OCI-LY3 (cell line): ENCODE measurements at regions not wholly inside any gene's neighbourhood (a gene's known extent, or its start where the extent isn't known, plus 50 kb on each side); places are given as distances from the start of the nearest gene placed in this dataset.

Source experiments
- EZH2phosphoT487 ChIP-seq: fragments of 200-600 bp; shearing (Covaris generic); IDR thresholded peaks from 2 replicates; pipeline ENCODE4 v1.6.1; 2018; ENCODE audit warnings: antibody characterized with exemption, mixed run types, low read depth
- TF ChIP-seq, protein P1 (sequence below): fragments of 200-600, 300-600 bp; sonication (generic); IDR thresholded peaks from 2 replicates; pipeline ENCODE4 v1.5.1; 2014; ENCODE audit warnings: antibody characterized with exemption, low read length, low read depth

- TF ChIP-seq, protein P1, sequence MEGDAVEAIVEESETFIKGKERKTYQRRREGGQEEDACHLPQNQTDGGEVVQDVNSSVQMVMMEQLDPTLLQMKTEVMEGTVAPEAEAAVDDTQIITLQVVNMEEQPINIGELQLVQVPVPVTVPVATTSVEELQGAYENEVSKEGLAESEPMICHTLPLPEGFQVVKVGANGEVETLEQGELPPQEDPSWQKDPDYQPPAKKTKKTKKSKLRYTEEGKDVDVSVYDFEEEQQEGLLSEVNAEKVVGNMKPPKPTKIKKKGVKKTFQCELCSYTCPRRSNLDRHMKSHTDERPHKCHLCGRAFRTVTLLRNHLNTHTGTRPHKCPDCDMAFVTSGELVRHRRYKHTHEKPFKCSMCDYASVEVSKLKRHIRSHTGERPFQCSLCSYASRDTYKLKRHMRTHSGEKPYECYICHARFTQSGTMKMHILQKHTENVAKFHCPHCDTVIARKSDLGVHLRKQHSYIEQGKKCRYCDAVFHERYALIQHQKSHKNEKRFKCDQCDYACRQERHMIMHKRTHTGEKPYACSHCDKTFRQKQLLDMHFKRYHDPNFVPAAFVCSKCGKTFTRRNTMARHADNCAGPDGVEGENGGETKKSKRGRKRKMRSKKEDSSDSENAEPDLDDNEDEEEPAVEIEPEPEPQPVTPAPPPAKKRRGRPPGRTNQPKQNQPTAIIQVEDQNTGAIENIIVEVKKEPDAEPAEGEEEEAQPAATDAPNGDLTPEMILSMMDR, result no peak
- no peak for TF ChIP-seq EZH2phosphoT487
Measured at GRCh38 chr5:23763170-23763569, 255.8 kb downstream of the PRDM9 start.
